GM10266 (cell line): ENCODE measurements at regions not wholly inside any gene's neighbourhood (a gene's known extent, or its start where the extent isn't known, plus 50 kb on each side); places are given as distances from the start of the nearest gene placed in this dataset.

ENCODE experiments used
- DNase-seq: peaks from one replicate; pipeline ENCODE4 v3.0.0; 2012; ENCODE audit errors: extremely low spot score
- CTCF ChIP-seq: IDR thresholded peaks from 2 replicates; pipeline ENCODE4 v1.5.1; 2012; ENCODE audit warnings: mild to moderate bottlenecking, low read depth; ENCODE audit not compliant: control insufficient read depth, insufficient read depth; ENCODE audit errors: missing control alignments

GRCh38 chr14:103250874-103251273, 83.2 kb upstream of the EIF5 start:
- DNase-seq = no peak
- TF ChIP-seq CTCF = no peak

- no peak for TF ChIP-seq CTCF
- no peak for DNase-seq
Observed at GRCh38 chr14:103255555-103255954, 78.5 kb upstream of the EIF5 start.

GRCh38 chr14:103256406-103256805, 77.6 kb upstream of the EIF5 start:
- DNase-seq = no peak
- no peak for TF ChIP-seq CTCF

GRCh38 chr14:103257211-103257962, 76.7 kb upstream of the EIF5 start:
- no peak for DNase-seq
- no peak for TF ChIP-seq CTCF

- no peak for TF ChIP-seq CTCF
- no peak for DNase-seq
Observed at GRCh38 chr14:103258211-103258610, 75.8 kb upstream of the EIF5 start.

- DNase-seq = no peak
- no peak for TF ChIP-seq CTCF
Observed at GRCh38 chr14:103259184-103259583, 74.9 kb upstream of the EIF5 start.

- TF ChIP-seq CTCF = no peak
- no peak for DNase-seq
Observed at GRCh38 chr14:103259801-103260628, 74.0 kb upstream of the EIF5 start.
